KMS-11 (cell line): ENCODE measurements at regions not wholly inside any gene's neighbourhood (a gene's known extent, or its start where the extent isn't known, plus 50 kb on each side); places are given as distances from the start of the nearest gene placed in this dataset.

ENCODE experiments used
- H2AFZ ChIP-seq: fragments of 200-600 bp; sonication (generic); 2 replicates; pipeline ENCODE4 v1.6.1; 2016; ENCODE audit warnings: antibody characterized with exemption, mixed run types, low read depth
- H3K27ac ChIP-seq: fragments of 200-600 bp; sonication (generic); 2 replicates; pipeline ENCODE4 v1.6.1; 2016; ENCODE audit warnings: mild to moderate bottlenecking, mixed run types
- H3K27me3 ChIP-seq: fragments of 200-600 bp; sonication (generic); 2 replicates; pipeline ENCODE4 v1.6.1; 2017; ENCODE audit warnings: mild to moderate bottlenecking, low read depth, mixed run types, moderate library complexity; ENCODE audit not compliant: insufficient read depth
- H3K36me3 ChIP-seq: fragments of 200-600 bp; sonication (generic); 2 replicates; pipeline ENCODE4 v1.6.1; 2017; ENCODE audit warnings: mild to moderate bottlenecking, mixed run types; ENCODE audit not compliant: insufficient read depth
- H3K4me1 ChIP-seq: fragments of 200-600 bp; sonication (generic); 2 replicates; pipeline ENCODE4 v1.6.1; 2016; ENCODE audit warnings: mild to moderate bottlenecking, low read depth, mixed run types; ENCODE audit not compliant: poor library complexity, severe bottlenecking
- H3K4me2 ChIP-seq: fragments of 200-600 bp; sonication (generic); 2 replicates; pipeline ENCODE4 v1.7.0; 2016; ENCODE audit warnings: mild to moderate bottlenecking, mixed run types
- H3K4me3 ChIP-seq: fragments of 200-600 bp; sonication (generic); IDR thresholded peaks from 2 replicates; pipeline ENCODE4 v1.6.1; 2017; ENCODE audit warnings: low read depth, low read length, mixed read lengths; ENCODE audit not compliant: insufficient read depth
- H3K79me2 ChIP-seq: fragments of 200-600 bp; sonication (generic); 2 replicates; pipeline ENCODE4 v1.6.1; 2016; ENCODE audit warnings: low read depth, mixed run types; ENCODE audit not compliant: insufficient read depth
- H3K9ac ChIP-seq: fragments of 200-600 bp; sonication (generic); 2 replicates; pipeline ENCODE4 v1.6.1; 2016; ENCODE audit warnings: mild to moderate bottlenecking, mixed run types
- H4K20me1 ChIP-seq: fragments of 200-600 bp; sonication (generic); 2 replicates; pipeline ENCODE4 v1.6.1; 2016; ENCODE audit warnings: mild to moderate bottlenecking, mixed run types; ENCODE audit not compliant: insufficient read depth
- CTCF ChIP-seq: fragments of 200-600 bp; sonication (generic); conservative IDR thresholded peaks from 2 replicates; pipeline ENCODE4 v1.6.1; 2017; ENCODE audit warnings: low read depth, mild to moderate bottlenecking, antibody characterized with exemption, low read length, moderate library complexity, mixed read lengths

GRCh38 chr2:120473522-120474271 is 127.8 kb downstream of the INHBB start:
- Histone ChIP-seq H3K9ac (no peak overlapping the region), H3K4me2 (no peak overlapping the region), H3K36me3 (no peaks in the 10 kb centered on the region), H3K79me2 (no peaks in the 10 kb centered on the region), H3K4me1 (no peaks in the 10 kb centered on the region), H3K27ac (no peak overlapping the region), H4K20me1 (no peaks in the 10 kb centered on the region), H3K27me3 (no peaks in the 10 kb centered on the region), H2AFZ (no peak overlapping the region), H3K4me3 (no peak overlapping the region)
- TF ChIP-seq CTCF, result no peak

- H3K4me1 ChIP-seq, result no peaks in the 10 kb centered on the region
- no peak overlapping the region for H3K27ac ChIP-seq
- H3K27me3 ChIP-seq, result no peaks in the 10 kb centered on the region
These were observed 128.6 kb downstream of the INHBB start for GRCh38 chr2:120474486-120474885.

GRCh38 chr2:120476141-120476540 is 130.2 kb downstream of the INHBB start:
- Histone ChIP-seq H3K4me2 (no peak overlapping the region), H3K4me1 (no peaks in the 10 kb centered on the region), H3K27me3 (no peaks in the 10 kb centered on the region), H3K79me2 (no peaks in the 10 kb centered on the region), H3K4me3 (no peak overlapping the region), H2AFZ (no peak overlapping the region), H3K36me3 (no peaks in the 10 kb centered on the region), H3K9ac (no peak overlapping the region), H4K20me1 (no peaks in the 10 kb centered on the region), H3K27ac (no peak overlapping the region)
- TF ChIP-seq CTCF, result no peak

More at GRCh38 chr2:120474486-120474885, 128.6 kb downstream of the INHBB start:
- no peaks in the 10 kb centered on the region for H3K36me3 ChIP-seq
- no peak for TF ChIP-seq CTCF
- H3K79me2 ChIP-seq, result no peaks in the 10 kb centered on the region
- H3K4me2 ChIP-seq, result no peak overlapping the region
- H4K20me1 ChIP-seq, result no peaks in the 10 kb centered on the region
- H3K9ac ChIP-seq, result no peak overlapping the region
- no peak overlapping the region for H2AFZ ChIP-seq
- H3K4me3 ChIP-seq, result no peak overlapping the region

GRCh38 chr2:120477198-120477597 is 131.3 kb downstream of the INHBB start:
- TF ChIP-seq CTCF, result no peak
- no peaks in the 10 kb centered on the region for H4K20me1 ChIP-seq
- H3K9ac ChIP-seq, result no peak overlapping the region
- no peak overlapping the region for H3K4me2 ChIP-seq
- no peaks in the 10 kb centered on the region for H3K36me3 ChIP-seq
- no peak overlapping the region for H2AFZ ChIP-seq
- H3K79me2 ChIP-seq, result no peaks in the 10 kb centered on the region
- H3K4me1 ChIP-seq, result no peaks in the 10 kb centered on the region
- H3K27me3 ChIP-seq, result no peaks in the 10 kb centered on the region
- H3K27ac ChIP-seq, result no peak overlapping the region
- H3K4me3 ChIP-seq, result no peak overlapping the region
